ENCODE measurements at regions not wholly inside any gene's neighbourhood (a gene's known extent, or its start where the extent isn't known, plus 50 kb on each side); places are given as distances from the start of the nearest gene placed in this dataset.
"Not testable (repeated sequence)": the region's sequence is repeated elsewhere in the genome, so short reads cannot be mapped to it uniquely, and the experiment has no call there.

GRCh38 chr2:111454404-111454803 is 333.7 kb downstream of the BCL2L11 start:
- BruUV-seq (replicated peaks); POLR2A ChIA-PET; H3K9me3 Mint-ChIP-seq (ENCODE audit: unreplicated experiment); intact Hi-C loops (cut with micrococcal nuclease); CTCF ChIA-PET; H3K36me3 Mint-ChIP-seq (ENCODE audit: insufficient read depth, unreplicated experiment); H3K27me3 Mint-ChIP-seq (ENCODE audit: insufficient read depth, unreplicated experiment); H3K4me1 Mint-ChIP-seq (ENCODE audit: insufficient read depth, unreplicated experiment); H3K4me3 Mint-ChIP-seq (ENCODE audit: unreplicated experiment): not testable (repeated sequence)
- peak overlapping the region; percentile 70 for H3K27ac Mint-ChIP-seq (ENCODE audit: low read depth, unreplicated experiment)
- TF ChIP-seq CTCF (IDR thresholded peaks at IDR 0.05; ENCODE audit: unreplicated experiment), result peak; percentile 25
- DNase-seq (ENCODE audit: unreplicated experiment), result peak; percentile 60

- H3K36me3 Mint-ChIP-seq (ENCODE audit: insufficient read depth, unreplicated experiment); BruUV-seq (replicated peaks); H3K27me3 Mint-ChIP-seq (ENCODE audit: insufficient read depth, unreplicated experiment); H3K9me3 Mint-ChIP-seq (ENCODE audit: unreplicated experiment); H3K4me1 Mint-ChIP-seq (ENCODE audit: insufficient read depth, unreplicated experiment); CTCF ChIA-PET; H3K4me3 Mint-ChIP-seq (ENCODE audit: unreplicated experiment): not testable (repeated sequence)
- H3K27ac Mint-ChIP-seq (ENCODE audit: low read depth, unreplicated experiment), result peak overlapping the region; percentile 70
- POLR2A ChIA-PET, result interaction anchor here (0.6 kb wide), 1 partner anchor 335 kb away, joined by 3 read pairs; the partner anchor contains the start of gene BCL2L11
- intact Hi-C loops (cut with micrococcal nuclease), result loop anchor here (5.0 kb wide), 1 partner anchor 338 kb away; no protein-coding TSS in a partner anchor
- DNase-seq (ENCODE audit: unreplicated experiment), result peak; percentile 17
These were observed 334.6 kb downstream of the BCL2L11 start for GRCh38 chr2:111455016-111456015.

GRCh38 chr2:111457191-111457590 is 336.5 kb downstream of the BCL2L11 start:
- H3K36me3 Mint-ChIP-seq (ENCODE audit: insufficient read depth, unreplicated experiment); CTCF ChIA-PET; H3K4me3 Mint-ChIP-seq (ENCODE audit: unreplicated experiment); H3K27me3 Mint-ChIP-seq (ENCODE audit: insufficient read depth, unreplicated experiment); H3K27ac Mint-ChIP-seq (ENCODE audit: low read depth, unreplicated experiment); H3K9me3 Mint-ChIP-seq (ENCODE audit: unreplicated experiment); H3K4me1 Mint-ChIP-seq (ENCODE audit: insufficient read depth, unreplicated experiment); DNase-seq (ENCODE audit: unreplicated experiment); POLR2A ChIA-PET; BruUV-seq (replicated peaks): not testable (repeated sequence)
- intact Hi-C loops (cut with micrococcal nuclease), result loop anchor here (5.0 kb wide), 1 partner anchor 340 kb away; no protein-coding TSS in a partner anchor

GRCh38 chr2:111460901-111461300 is 340.2 kb downstream of the BCL2L11 start:
- CTCF ChIA-PET; H3K27me3 Mint-ChIP-seq (ENCODE audit: insufficient read depth, unreplicated experiment); DNase-seq (ENCODE audit: unreplicated experiment); H3K4me3 Mint-ChIP-seq (ENCODE audit: unreplicated experiment); H3K9me3 Mint-ChIP-seq (ENCODE audit: unreplicated experiment); POLR2A ChIA-PET; H3K27ac Mint-ChIP-seq (ENCODE audit: low read depth, unreplicated experiment); BruUV-seq (replicated peaks); H3K36me3 Mint-ChIP-seq (ENCODE audit: insufficient read depth, unreplicated experiment); H3K4me1 Mint-ChIP-seq (ENCODE audit: insufficient read depth, unreplicated experiment); intact Hi-C loops (cut with micrococcal nuclease): not testable (repeated sequence)

- H3K4me3 Mint-ChIP-seq (ENCODE audit: unreplicated experiment); H3K9me3 Mint-ChIP-seq (ENCODE audit: unreplicated experiment); H3K27me3 Mint-ChIP-seq (ENCODE audit: insufficient read depth, unreplicated experiment); H3K4me1 Mint-ChIP-seq (ENCODE audit: insufficient read depth, unreplicated experiment); DNase-seq (ENCODE audit: unreplicated experiment); intact Hi-C loops (cut with micrococcal nuclease); BruUV-seq (replicated peaks); CTCF ChIA-PET; H3K36me3 Mint-ChIP-seq (ENCODE audit: insufficient read depth, unreplicated experiment); H3K27ac Mint-ChIP-seq (ENCODE audit: low read depth, unreplicated experiment): not testable (repeated sequence)
- POLR2A ChIA-PET, result interaction anchor here (0.9 kb wide), 1 partner anchor 341 kb away, joined by 4 read pairs; the partner anchor contains the start of gene BCL2L11
These were observed 341.1 kb downstream of the BCL2L11 start for GRCh38 chr2:111461831-111462230.

- BruUV-seq (replicated peaks); CTCF ChIA-PET: not testable (repeated sequence)
These were observed 341.9 kb downstream of the BCL2L11 start for GRCh38 chr2:111462572-111462971.

GRCh38 chr2:111463238-111463848 is 342.6 kb downstream of the BCL2L11 start:
- DNase-seq (ENCODE audit: unreplicated experiment); POLR2A ChIA-PET; H3K27me3 Mint-ChIP-seq (ENCODE audit: insufficient read depth, unreplicated experiment); H3K27ac Mint-ChIP-seq (ENCODE audit: low read depth, unreplicated experiment); H3K36me3 Mint-ChIP-seq (ENCODE audit: insufficient read depth, unreplicated experiment); BruUV-seq (replicated peaks); intact Hi-C loops (cut with micrococcal nuclease); CTCF ChIA-PET; H3K9me3 Mint-ChIP-seq (ENCODE audit: unreplicated experiment); H3K4me3 Mint-ChIP-seq (ENCODE audit: unreplicated experiment): not testable (repeated sequence)
- H3K4me1 Mint-ChIP-seq (ENCODE audit: insufficient read depth, unreplicated experiment), result peaks cover 12% of the 10 kb centered on the region

More at GRCh38 chr2:111462572-111462971, 341.9 kb downstream of the BCL2L11 start:
- DNase-seq (ENCODE audit: unreplicated experiment), result peak; percentile 21
- H3K4me1 Mint-ChIP-seq (ENCODE audit: insufficient read depth, unreplicated experiment), result peaks cover 12% of the 10 kb centered on the region
- H3K36me3 Mint-ChIP-seq (ENCODE audit: insufficient read depth, unreplicated experiment); H3K4me3 Mint-ChIP-seq (ENCODE audit: unreplicated experiment); intact Hi-C loops (cut with micrococcal nuclease); H3K9me3 Mint-ChIP-seq (ENCODE audit: unreplicated experiment); H3K27me3 Mint-ChIP-seq (ENCODE audit: insufficient read depth, unreplicated experiment); H3K27ac Mint-ChIP-seq (ENCODE audit: low read depth, unreplicated experiment): not testable (repeated sequence)
- POLR2A ChIA-PET, result interaction anchor here (0.9 kb wide), 1 partner anchor 342 kb away, joined by 4 read pairs; the partner anchor contains the start of gene BCL2L11

- H3K27ac Mint-ChIP-seq (ENCODE audit: low read depth, unreplicated experiment); H3K4me3 Mint-ChIP-seq (ENCODE audit: unreplicated experiment); POLR2A ChIA-PET; H3K27me3 Mint-ChIP-seq (ENCODE audit: insufficient read depth, unreplicated experiment); H3K9me3 Mint-ChIP-seq (ENCODE audit: unreplicated experiment); CTCF ChIA-PET; DNase-seq (ENCODE audit: unreplicated experiment); H3K36me3 Mint-ChIP-seq (ENCODE audit: insufficient read depth, unreplicated experiment); BruUV-seq (replicated peaks); intact Hi-C loops (cut with micrococcal nuclease): not testable (repeated sequence)
- H3K4me1 Mint-ChIP-seq (ENCODE audit: insufficient read depth, unreplicated experiment), result peaks cover 12% of the 10 kb centered on the region
These were observed 343.2 kb downstream of the BCL2L11 start for GRCh38 chr2:111463956-111464355.

Measured in MCF 10A (cell line).